Hematopoietic multipotent progenitor cell (in vitro differentiated cells): ENCODE measurements at regions not wholly inside any gene's neighbourhood (a gene's known extent, or its start where the extent isn't known, plus 50 kb on each side); places are given as distances from the start of the nearest gene placed in this dataset. TPM values are rescaled to one million over a fixed set of nuclear protein-coding genes. Genes with fewer than 3 reads are reported as not detected.

Experiments used
- DNase-seq, 3 donors: peaks; one replicate each; pipeline ENCODE4 v3.0.0-alpha.2; 2011 to 2015; ENCODE audit warnings: low read depth in 2 of 3, low spot score in 2 of 3
- small RNA-seq: library from RNA; depleted of rRNA; stranded (forward); fragments of <200 nt; gene quantifications from one replicate; pipeline ENCODE3, GENCODE V24; 2012

- DNase-seq = no peak
These were observed 54.8 kb upstream of the MAGEB16 start for GRCh38 chrX:35743331-35743730.

Small RNA genes lying in the stretch of these regions (small RNA-seq; reads per million reads assigned to genes)
- gene RNU6-1087P = not detected
